DLD1 (cell line): ENCODE measurements at regions not wholly inside any gene's neighbourhood (a gene's known extent, or its start where the extent isn't known, plus 50 kb on each side); places are given as distances from the start of the nearest gene placed in this dataset.

ENCODE experiments used
- in situ Hi-C: cut with HindIII; loops from 2 replicates; pipeline ENCODE4 v1.10.0; 2017; ENCODE audit warnings: low sequenced_read_pairs

DNA sequence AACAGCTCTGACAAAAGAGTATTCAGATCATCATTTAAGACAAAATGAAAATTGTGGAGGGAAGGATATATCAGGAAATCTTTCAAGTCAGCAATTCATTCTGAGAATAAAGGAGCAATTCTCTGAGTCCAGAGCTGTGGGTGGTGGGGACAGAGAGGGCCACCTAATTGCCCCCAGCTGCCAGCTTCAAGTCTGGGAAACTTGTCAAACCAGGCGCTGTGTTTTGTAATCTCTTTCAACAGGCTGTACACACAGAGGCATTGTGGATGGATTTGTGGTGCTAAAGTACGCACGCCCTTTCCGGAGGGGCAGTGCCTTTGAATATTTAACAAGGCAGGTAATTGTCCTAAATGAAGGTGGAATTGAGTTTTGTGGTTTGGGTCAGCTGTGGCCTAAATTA, 591.1 kb upstream of the BOD1L1 start:
- in situ Hi-C loops: no loop called here

DNA sequence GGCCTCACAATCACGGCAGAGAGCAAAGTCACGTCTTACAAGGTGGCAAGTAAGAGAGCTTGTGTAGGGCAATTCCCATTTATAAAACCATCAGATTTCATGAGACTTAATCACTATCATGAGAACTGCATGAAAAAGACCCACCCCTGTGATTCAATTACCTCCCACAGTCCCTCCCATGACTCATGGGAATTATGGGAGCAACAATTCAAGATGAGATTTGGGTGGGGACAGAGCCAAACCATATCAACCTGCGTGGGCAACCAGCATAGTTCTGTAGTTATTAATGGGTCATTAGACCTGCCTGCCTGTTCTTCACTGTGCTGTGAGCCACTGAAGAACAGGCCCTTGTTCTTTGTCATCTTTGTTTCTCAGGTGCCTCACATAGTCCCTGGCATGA, 593.7 kb upstream of the BOD1L1 start:
- in situ Hi-C loops: no loop called here

- in situ Hi-C loops: no loop called here
Measured at GRCh38 chr4:14222377-14223029, 595.0 kb upstream of the BOD1L1 start.

DNA sequence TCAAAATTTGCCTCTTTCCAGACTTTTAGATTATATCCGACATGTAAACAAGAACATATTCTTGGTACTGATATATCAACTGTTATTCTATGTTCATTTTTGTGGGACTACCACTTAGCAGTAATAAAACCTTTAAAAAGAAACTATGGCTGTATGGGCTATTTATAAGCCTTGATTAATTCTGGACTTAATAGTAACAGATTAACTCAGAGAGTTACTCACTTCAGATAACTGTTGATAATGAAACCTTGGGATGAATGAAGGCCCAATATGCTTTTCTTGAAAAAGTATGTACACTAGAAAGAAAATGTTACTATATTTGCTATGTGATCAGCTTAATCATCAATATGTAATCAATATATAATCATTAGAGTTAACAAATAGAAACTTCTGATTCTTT, 595.9 kb upstream of the BOD1L1 start:
- in situ Hi-C loops: no loop called here

DNA sequence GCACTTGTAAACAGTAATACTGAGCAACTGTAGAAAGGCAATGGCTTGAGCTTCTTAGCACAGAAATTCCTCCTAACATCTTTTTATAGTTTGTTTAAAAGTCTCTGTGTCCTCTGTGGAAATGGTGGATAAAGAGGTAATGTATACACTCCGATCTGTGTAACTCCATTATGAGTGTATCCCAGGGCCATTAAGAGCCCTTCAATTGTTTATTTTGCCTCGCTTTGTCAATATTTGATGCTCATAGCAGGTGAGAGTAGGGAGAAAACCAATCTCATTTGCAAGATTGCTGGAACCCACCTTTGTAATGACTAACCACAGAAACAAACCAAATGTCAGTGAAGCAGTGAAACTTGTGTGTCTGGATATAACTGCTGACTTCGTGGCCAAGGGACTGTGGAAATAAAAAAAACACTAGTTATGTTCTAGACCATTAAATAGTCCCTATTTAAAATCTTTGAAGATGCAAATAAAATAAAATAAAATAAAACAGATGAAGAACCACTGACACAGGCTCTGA, 598.2 kb upstream of the BOD1L1 start:
- in situ Hi-C loops: no loop called here

DNA sequence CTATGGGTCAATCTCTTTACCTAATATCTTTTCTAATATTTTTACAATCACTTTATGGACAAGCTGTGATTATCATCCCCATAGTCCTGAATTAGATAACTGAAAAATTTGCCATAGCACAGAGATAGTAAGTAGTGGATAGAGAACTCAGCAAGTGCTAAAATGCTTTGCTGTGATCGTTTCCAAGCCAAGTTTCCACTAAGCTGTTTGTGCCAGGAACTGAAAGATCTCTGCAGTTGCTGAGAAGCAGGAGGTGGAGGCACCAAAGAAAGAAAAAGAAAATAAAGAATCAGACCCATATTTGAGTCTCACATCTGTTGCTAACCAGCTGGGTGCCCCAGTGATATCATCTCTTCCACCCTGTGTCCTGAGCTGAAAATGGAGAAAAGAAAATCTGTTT, 605.6 kb upstream of the BOD1L1 start:
- in situ Hi-C loops: no loop called here

GRCh38 chr4:14234307-14234706, 606.8 kb upstream of the BOD1L1 start:
- in situ Hi-C loops: no loop called here

GRCh38 chr4:14236359-14236758, 608.8 kb upstream of the BOD1L1 start:
- in situ Hi-C loops: no loop called here

DNA sequence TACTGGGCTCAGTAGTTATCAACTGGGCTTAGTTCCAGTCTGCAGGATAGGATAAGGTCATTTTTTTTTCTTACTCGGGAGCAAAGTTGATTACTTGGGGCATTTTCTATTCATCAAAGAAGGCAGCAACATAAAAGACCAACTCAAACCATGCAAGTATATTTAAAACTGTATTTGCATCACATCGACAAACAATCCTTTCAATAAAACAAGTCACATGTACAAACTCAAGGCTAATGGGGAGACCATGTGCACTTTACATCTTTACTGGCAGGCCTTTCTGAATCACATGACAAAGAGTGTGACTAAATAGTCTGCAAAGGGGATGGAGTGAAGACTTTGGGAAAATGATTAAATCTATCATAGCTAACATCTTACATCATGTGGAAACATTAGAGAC, 610.4 kb upstream of the BOD1L1 start:
- in situ Hi-C loops: no loop called here

DNA sequence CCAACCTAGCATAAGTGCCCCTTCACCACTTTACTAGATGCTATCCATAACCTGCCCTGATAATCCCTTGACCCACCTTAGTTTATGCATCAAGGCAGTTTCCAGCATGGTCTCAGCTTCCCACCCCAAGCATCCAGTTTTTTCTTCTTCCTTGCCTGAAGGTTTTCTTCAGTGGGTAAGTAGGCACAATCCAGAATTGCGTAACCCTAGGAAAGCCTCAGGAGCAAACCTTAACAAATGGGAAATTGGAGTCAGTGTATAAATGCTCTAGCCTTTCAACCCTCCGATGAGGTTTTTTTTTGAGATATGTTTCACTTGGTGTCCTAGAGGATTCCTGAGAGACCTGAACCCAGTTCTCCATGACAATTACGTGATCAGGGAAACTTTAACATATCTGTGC, 614.0 kb upstream of the BOD1L1 start:
- in situ Hi-C loops: no loop called here

GRCh38 chr4:14247767-14248166, 620.2 kb upstream of the BOD1L1 start:
- in situ Hi-C loops: no loop called here

- in situ Hi-C loops: no loop called here
Measured at GRCh38 chr4:14249226-14249625, 621.7 kb upstream of the BOD1L1 start.

- in situ Hi-C loops: loop anchor here (10.0 kb wide), 1 partner anchor 201 kb away; no protein-coding TSS in a partner anchor
Measured at GRCh38 chr4:14254252-14254651, 626.7 kb upstream of the BOD1L1 start.

GRCh38 chr4:14254926-14255325, 627.4 kb upstream of the BOD1L1 start:
- in situ Hi-C loops: loop anchor here (10.0 kb wide), 1 partner anchor 200 kb away; no protein-coding TSS in a partner anchor

DNA sequence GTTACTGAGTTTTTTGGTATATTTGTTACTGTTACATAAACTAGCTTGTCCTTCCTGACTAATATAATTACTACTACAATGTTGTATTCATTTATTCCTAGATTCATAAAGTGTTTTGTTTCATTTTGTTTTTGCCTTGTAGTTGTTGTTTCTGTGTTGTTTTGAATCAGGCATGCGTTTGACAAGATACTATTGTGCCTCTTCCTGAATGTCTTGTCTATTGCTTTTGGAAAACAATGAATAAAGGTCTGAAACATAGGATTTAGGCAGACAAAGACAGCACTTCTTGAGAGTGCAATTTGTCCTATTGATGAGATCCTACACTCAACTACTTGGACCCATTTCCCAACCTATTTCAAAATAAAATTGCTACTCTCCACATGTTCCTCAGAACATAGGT, 630.4 kb upstream of the BOD1L1 start:
- in situ Hi-C loops: loop anchor here (10.0 kb wide), 1 partner anchor 197 kb away; no protein-coding TSS in a partner anchor

DNA sequence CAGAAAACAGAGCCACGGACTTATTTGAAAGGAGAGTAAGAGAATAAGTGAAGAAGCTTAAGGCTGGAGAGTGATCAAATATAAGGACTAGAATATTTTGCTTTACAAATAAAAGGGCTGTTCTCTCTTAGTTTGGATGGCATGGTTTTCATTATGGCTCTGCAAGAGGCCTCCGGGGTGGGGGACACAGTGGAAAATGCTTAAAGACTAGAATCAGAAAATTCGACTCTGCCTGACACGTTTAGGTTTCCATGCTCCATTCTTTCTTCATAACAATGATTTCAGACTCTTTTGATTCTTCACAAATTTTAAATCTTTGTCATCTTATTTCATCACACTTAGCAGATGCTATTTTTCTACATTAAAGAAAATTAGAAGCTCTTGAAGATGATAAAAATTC, 632.4 kb upstream of the BOD1L1 start:
- in situ Hi-C loops: loop anchor here (10.0 kb wide), 1 partner anchor 195 kb away; no protein-coding TSS in a partner anchor

GRCh38 chr4:14260591-14260990, 633.1 kb upstream of the BOD1L1 start:
- in situ Hi-C loops: no loop called here

DNA sequence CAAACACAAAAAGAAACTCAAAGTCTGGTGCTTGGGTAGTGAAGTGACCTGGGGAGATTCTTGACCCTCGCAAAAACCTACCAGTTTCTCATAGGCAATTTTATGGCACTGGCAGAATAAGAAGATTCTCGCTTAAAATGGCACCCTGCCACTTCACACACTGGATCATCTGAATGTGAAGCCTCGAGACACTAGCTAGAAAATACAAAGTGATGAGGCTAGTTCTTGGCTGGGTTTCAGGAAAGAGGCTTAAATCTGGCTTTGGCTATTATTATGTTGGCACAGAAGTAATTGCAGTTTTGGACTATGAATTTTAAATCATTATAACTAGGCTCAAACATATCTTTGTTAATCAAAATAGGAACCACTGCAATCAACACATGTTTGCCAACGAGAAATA, 634.7 kb upstream of the BOD1L1 start:
- in situ Hi-C loops: no loop called here

DNA sequence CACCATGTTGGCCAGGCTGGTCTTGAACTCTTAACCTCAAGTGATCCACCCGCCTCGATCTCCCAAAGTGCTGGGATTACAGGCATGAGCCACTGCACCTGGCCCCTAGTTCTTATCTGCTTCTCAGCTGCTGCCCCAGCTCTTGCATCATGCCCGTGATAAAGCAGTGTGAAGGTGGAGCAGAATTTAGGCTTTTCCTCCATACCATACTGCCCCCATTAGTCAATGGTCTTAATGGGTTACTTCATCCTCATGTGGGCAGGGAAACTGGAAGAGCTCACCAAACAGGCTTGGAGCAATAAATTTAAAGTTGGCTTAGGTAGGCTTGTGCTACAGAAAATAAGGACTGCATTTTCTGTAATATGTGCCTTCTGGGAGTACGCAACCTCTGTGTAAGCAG, 636.9 kb upstream of the BOD1L1 start:
- in situ Hi-C loops: no loop called here

- in situ Hi-C loops: no loop called here
Measured at GRCh38 chr4:14265651-14266050, 638.1 kb upstream of the BOD1L1 start.

DNA sequence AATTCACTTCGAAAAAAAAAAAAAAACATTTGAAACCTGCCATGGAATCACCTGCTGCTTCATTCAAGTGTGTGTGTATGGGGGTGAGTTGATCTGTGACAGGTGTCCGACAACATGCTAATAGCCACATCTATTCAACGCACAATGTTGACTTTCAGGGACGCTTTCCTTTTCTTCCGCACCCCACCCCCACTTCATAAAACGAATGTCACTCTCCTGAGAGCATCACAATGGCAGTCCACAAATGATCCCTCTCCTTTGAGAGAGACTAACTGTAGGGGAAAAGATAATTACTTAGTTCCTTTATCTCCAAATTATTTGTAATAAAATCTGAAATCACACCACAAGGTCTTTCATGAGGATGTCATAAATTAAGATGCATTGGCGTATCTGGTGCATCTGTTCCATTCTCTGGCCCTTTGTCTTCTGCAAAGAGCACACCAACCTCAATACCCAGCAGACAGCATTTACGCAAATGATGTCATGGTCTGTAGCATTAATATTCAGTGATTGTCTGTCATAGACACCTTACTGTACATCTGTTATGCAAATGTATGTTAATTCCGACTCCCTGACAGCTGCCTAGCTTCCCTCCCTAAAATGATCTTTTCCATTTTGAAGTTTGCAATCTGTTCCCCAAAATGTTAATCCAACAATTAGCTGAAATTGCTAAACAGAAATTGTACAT, 640.0 kb upstream of the BOD1L1 start:
- in situ Hi-C loops: no loop called here

DNA sequence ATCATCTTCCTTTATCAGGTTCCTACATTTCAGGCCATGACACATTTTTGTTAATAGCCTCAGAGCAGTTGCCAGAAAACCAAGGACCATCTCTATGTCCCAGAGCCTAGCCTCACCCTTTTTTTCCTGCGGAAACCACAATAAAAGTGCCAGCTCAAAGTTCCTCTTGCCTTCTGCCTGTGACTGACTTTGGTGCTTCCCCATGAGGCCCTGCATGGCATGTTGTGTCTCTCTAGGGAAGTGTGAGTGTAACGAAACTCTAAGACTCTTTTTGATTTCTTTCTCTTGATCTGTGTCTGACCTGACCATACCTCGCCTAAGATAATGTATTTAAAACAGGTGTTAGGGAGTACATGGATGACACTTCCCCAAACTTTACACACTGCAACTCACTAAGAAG, 642.3 kb upstream of the BOD1L1 start:
- in situ Hi-C loops: no loop called here
